ENCODE measurements at regions not wholly inside any gene's neighbourhood (a gene's known extent, or its start where the extent isn't known, plus 50 kb on each side); places are given as distances from the start of the nearest gene placed in this dataset.
"Not testable (repeated sequence)": the region's sequence is repeated elsewhere in the genome, so short reads cannot be mapped to it uniquely, and the experiment has no call there.

DNA sequence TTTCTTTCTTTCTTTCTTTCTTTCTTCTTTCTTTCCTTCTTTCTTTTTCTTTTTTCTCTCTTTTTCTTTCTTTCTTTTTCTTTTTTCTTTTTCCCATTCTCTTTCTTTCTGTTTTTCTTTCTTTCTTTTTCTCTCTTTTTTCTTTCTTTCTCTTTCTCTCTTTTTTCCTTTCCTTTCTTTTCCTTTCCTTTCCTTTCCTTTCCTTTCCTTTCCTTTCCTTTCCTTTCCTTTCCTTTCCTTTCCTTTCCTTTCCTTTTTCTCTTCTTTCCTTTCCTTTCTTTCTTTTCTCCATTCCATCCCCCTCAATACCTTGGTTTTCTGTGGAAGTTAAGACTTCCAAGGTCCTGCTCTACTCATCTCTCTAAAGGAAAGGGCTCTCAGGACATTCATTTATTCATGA is 102.8 kb upstream of the CLNK start:
- DNase-seq = no peak

- DNase-seq = no peak
These were observed 100.1 kb upstream of the CLNK start for GRCh38 chr4:10784621-10785020.

DNA sequence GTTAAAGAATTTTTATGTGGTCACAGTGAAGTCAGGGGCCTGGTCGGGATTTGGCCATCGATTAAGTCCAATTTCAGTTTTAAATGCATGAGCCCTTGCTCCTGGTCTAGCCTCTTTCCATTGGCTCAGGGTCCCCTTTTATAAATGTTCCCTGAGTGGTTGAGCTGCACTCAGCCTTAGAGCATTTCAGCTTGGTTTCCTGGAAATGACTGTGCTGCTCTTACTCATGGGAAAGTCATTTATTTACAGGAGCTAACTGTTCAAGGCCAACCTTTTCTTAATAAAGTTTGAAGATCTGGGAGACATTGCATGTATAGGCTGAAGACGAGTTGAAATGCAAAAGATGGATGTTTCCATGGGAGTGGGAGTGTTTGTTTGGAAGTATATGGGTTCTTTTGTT is 98.8 kb upstream of the CLNK start:
- no peak for DNase-seq

DNA sequence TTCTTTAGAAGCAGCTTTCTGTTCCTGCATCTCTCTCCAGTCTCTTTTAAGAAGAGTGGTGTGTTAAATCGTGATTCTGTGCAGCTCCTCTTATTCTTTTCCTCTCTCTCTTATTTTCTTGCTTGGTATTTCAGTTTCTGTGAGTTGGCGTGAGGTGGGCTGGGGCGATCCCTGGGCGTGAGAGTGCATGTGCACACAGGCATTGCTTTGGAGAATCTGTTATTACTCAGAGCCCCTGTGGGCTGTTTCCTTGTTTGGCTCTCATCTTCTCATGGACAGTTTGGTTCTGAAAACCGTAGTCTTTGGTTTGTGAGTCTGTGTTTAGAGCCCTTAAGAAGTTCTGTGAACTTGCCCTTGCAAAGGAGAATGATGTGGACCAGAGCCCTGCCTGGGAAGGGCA is 97.2 kb upstream of the CLNK start:
- DNase-seq = no peak

- DNase-seq = not testable (repeated sequence)
These were observed 96.2 kb upstream of the CLNK start for GRCh38 chr4:10780803-10781202.

DNA sequence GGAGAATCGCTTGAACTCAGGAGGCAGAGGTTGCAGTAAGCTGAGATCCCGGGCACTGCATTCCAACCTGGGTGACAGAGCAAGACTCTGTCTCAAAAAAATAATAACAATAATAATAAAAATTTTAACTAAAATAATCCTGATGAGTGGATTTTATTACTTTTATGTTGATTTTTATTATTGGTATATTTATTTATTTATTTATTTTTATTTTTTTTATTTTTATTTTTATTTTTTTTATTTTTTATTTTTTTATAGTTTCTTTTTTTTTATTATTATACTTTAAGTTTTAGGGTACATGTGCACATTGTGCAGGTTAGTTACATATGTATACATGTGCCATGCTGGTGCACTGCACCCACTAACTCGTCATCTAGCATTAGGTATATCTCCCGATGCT is 90.6 kb upstream of the CLNK start:
- not testable (repeated sequence) for DNase-seq

- no peak for DNase-seq
These were observed 89.1 kb upstream of the CLNK start for GRCh38 chr4:10773656-10774055.

GRCh38 chr4:10773010-10773409 is 88.4 kb upstream of the CLNK start:
- DNase-seq = no peak

- no peak for DNase-seq
These were observed 80.8 kb upstream of the CLNK start for GRCh38 chr4:10765386-10765785.

DNA sequence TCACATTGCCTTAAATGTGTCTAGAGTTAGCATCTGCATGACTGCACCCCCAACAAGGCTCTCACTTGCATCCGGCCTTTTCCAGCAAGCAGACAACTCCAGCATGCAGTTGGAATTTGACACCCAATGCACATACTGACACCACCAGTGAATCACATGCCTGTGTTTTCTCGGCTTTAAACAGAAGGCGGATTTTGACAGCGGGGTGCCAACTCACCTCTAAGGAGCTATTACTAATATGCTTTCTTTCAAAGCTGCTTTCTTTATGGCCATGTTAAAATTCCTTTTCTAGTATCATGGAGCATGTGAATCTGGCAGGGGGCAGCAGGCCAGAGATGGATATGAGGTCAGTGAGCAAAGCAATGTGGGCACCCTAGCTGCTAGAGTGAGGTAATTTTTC is 78.0 kb upstream of the CLNK start:
- no peak for DNase-seq

DNA sequence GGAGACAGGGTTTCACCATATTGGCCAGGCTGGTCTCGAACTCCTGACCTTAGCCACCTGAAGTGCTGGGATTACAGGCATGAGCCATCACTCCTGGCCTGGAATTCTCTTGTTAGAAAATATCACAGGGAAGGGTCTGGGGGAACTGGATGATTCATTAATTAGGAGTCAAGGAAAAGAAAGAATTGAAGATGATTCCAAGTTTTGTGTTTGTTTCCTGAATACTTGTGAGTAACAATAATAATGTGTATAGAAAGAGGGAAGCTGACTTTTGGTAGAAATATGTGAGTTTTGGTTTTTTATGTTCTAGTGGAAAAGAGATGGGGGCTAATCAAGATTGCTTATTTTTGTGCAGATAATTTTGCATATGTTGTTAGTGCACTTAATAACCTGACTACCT is 77.3 kb upstream of the CLNK start:
- DNase-seq = no peak

DNA sequence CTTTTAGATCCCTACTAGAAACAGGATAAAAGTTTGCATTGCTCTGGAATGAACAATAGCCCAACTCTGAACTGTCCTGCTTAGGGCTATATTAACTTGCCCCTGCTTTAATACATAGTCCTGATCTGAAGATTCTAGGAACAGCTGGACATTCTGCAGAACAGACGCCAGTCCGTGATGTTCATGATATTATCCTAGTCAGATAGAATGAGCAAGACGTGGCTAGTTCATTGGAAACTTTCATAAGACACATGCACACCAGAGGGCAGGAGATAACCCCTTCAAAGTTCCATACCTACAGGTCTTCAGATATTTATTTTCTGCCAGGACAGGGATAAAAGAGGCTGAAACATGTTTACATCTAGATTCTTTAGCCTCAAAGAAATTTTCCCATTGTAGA is 75.5 kb upstream of the CLNK start:
- DNase-seq = no peak

GRCh38 chr4:10758906-10759305 is 74.3 kb upstream of the CLNK start:
- DNase-seq = no peak

DNA sequence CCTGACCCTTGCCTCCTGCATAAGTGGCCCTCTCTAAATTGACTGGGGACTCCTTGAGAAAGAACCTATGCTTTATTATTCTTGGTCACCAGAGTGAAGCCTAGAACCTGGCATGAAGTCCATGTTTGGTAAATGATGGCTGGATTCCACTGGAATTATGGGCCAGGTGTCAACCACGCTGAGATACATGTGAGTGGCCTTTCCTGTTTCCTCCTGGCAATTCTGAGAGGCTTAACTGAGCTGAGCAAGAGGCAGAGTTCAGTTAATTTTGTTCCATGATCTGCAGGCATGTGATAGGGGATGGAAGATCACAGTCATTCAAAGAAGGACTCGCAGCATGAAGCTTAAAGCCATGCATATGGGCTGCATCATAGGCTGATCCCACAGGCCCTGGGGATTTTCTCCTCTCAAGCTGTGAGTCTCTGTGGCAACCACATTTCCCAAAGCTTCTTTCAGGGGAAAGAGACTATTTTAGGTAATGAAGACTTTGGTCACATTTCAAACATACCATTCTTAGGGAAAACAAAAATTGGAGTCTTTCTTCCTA is 69.4 kb upstream of the CLNK start:
- DNase-seq = no peak

GRCh38 chr4:10753336-10753735 is 68.8 kb upstream of the CLNK start:
- DNase-seq = no peak

- DNase-seq = no peak
These were observed 66.1 kb upstream of the CLNK start for GRCh38 chr4:10750714-10751113.

- DNase-seq = no peak
These were observed 62.6 kb upstream of the CLNK start for GRCh38 chr4:10747186-10747585.

DNA sequence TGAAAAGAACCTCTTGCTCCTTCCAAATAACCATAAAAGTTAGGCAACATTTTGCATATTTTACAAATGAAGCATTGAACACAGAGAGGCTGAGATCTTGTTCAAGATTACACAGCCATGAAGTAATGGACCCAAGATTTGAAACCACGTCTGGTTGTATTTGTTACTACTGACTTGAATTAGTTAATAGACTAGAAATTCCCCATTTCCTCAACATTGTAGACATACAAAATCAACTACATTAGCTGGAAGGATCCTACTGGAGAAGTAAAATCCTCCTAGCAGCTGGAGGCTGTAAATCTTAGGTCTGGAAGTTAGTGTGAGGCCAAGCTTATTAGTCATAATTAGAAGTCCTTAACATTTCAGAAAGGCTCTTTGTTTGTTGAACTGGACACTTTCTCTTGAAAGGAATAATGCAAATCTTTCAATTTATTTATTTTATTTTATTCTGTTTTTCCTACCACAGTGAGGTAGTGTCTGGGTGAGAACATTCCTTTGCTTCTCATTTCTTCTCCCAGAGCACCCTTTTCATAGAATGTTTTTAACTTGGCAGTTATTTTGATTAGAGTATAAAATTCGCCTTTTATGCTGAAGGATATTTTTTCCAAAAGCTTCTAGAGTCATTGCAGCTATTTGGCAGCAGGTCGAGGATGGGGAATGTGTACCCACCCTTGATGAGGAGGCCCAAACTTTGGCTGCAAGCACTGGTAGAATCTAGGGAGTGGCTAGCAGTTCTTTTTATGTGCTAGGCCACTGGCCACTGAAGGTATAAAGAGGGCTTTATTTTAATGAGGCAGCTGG is 62.0 kb upstream of the CLNK start:
- no peak for DNase-seq

- DNase-seq = no peak
These were observed 58.8 kb upstream of the CLNK start for GRCh38 chr4:10743357-10743756.

GRCh38 chr4:10741961-10742699 is 57.6 kb upstream of the CLNK start:
- no peak for DNase-seq

DNA sequence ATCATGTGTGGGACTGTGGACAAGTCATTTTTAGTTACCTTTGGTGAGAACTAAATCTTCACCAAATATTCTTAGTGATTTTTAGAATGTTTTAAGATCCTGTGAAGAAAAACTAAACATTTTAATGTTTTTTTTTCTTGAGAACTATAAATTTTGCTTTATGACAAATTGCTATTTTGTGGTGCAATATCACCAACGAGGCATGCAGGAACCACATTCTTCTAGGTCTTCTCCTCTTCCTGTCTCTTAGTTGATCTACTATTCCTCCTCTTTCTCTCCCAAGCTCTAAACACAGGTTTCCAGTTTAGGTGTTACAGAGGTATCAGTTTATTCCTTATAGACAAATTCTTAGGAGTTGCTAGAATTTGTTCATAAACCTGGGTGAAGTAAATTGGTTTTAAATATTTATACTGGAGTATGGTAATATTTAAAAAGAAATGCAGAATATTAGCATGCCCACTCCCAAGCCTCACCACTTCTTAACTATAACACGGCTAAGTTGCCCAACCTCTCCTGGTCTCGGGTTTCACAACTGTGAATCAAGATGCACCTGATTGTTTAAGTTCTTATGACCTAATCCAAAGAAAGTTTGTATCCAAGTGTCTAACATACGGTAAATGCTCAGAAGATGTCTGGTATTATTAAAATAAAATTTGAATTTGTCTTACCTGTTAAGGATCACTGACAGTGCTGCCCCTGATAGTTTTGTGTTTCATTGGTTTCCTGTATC is 56.5 kb upstream of the CLNK start:
- DNase-seq = no peak

DNA sequence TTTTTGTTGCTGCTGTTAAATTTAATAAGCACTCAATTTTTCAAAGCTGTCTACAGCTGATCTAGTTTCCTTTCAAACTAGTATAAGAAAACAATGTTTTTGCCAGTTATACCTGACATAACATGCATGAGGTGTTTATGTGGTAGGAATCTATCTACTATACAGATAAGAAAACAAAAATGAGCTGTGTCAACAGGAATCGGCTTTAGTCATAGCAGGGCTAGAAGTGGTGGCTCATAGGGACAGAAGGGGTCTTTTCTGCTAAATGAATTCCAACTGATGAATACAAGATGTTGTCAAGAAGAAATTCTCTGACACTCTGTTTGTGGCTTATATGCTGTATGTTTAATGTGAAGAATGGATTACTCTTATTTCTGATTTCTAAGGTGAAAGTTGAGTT is 55.7 kb upstream of the CLNK start:
- no peak for DNase-seq

DNA sequence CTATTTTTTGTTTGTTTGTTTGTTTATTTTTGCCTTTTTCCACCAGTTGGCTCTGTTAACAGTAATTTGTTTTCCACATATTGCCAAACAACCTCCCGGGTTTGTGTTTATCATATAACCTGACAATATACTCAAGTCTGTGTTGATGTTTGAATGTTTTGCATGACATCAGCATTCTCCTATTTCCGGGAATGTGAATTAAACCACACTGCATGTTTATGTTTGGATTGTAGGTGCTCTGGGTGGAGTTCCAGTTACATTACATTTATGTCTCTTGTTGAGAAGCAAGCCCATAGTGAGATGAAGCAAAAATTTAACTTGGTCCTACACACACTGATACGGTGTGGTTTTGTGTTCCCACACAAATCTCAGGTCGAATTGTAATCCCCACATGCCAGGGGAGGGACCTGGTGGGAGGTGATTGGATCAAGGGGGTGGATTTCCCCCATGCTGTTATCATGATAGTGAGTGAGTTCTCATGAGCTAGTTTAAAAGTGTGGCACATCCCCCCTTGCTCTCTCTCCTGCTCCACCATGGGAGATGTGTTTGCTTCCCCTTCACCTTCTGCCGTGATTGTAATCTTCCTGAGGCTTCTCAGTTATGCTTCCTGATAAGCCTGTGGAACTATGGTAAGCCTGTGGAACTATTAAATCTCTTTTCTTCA is 54.4 kb upstream of the CLNK start:
- DNase-seq = no peak

Measured in NCI-H1436 (cell line).